Caco-2 (cell line): ENCODE measurements at regions not wholly inside any gene's neighbourhood (a gene's known extent, or its start where the extent isn't known, plus 50 kb on each side); places are given as distances from the start of the nearest gene placed in this dataset.

ENCODE experiments used
- BruUV-seq: library from RNA; stranded (reverse); fragments of 400-500 nt; replicated peaks from 2 replicates; lab custom pipeline; 2021; lab: Mats Ljungman, UMichigan
- CTCF ChIA-PET: fragments of 300-600 bp; sonication (Branson Sonifier 250); formaldehyde crosslinking; loops from one replicate; lab custom pipeline; 2022; ENCODE audit warnings: antibody characterized with exemption; lab: Charles Lee
- POLR2A ChIA-PET: fragments of 300-600 bp; sonication (Branson Sonifier 250); formaldehyde crosslinking; loops from one replicate; lab custom pipeline; 2022; ENCODE audit warnings: antibody characterized with exemption; lab: Charles Lee
- DNase-seq, 2 experiments: peaks; one replicate each; pipeline versions ENCODE4 v3.0.0 to v3.0.0-alpha.2; 2020 to 2022
- H3K27me3 ChIP-seq: replicated peaks from 2 replicates; pipeline ENCODE4 v1.6.0; 2011; ENCODE audit warnings: low read length; ENCODE audit not compliant: control insufficient read depth, insufficient read depth
- H3K36me3 ChIP-seq: 2 replicates; pipeline ENCODE4 v1.5.1; 2011; ENCODE audit warnings: low read length; ENCODE audit not compliant: control insufficient read depth, insufficient read depth
- H3K4me1 ChIP-seq: fragments of 250-450 bp; sonication (Bioruptor Pico); 2 replicates; pipeline ENCODE4 v1.5.1; 2020; ENCODE audit warnings: mild to moderate bottlenecking
- H3K4me3 ChIP-seq: 2 replicates; pipeline ENCODE4 v1.5.1; 2011; ENCODE audit warnings: low read depth, mild to moderate bottlenecking, control low read depth, low read length
- H3K9me3 ChIP-seq: fragments of 250-450 bp; sonication (Bioruptor Pico); 2 replicates; pipeline ENCODE4 v1.5.1; 2020; ENCODE audit warnings: mild to moderate bottlenecking, moderate library complexity
- H3K27ac Mint-ChIP-seq: one replicate; pipeline ENCODE4 v1.8.0; 2022; ENCODE audit warnings: mixed read lengths; ENCODE audit not compliant: unreplicated experiment
- H3K27me3 Mint-ChIP-seq: one replicate; pipeline ENCODE4 v1.8.0; 2022; ENCODE audit warnings: mixed read lengths; ENCODE audit not compliant: insufficient read depth, unreplicated experiment
- H3K36me3 Mint-ChIP-seq: one replicate; pipeline ENCODE4 v1.8.0; 2022; ENCODE audit warnings: mild to moderate bottlenecking, mixed read lengths; ENCODE audit not compliant: insufficient read depth, unreplicated experiment
- H3K4me1 Mint-ChIP-seq: one replicate; pipeline ENCODE4 v1.8.0; 2022; ENCODE audit warnings: low read depth, mixed read lengths; ENCODE audit not compliant: unreplicated experiment
- H3K4me3 Mint-ChIP-seq: one replicate; pipeline ENCODE4 v1.8.0; 2022; ENCODE audit warnings: mild to moderate bottlenecking, moderate library complexity, mixed read lengths; ENCODE audit not compliant: unreplicated experiment
- H3K9me3 Mint-ChIP-seq: one replicate; pipeline ENCODE4 v1.8.0; 2022; ENCODE audit warnings: mixed read lengths; ENCODE audit not compliant: unreplicated experiment
- intact Hi-C: fragments of 100-400 bp; cut with micrococcal nuclease; formaldehyde crosslinking; loops from one replicate; pipeline ENCODE4 v1.10.0; 2022; ENCODE audit not compliant: unreplicated experiment
- TF ChIP-seq, protein P1 (sequence below), 2 experiments: fragments of 200-600 bp in 1 of 2; IDR thresholded peaks; 1 replicate in 1 of 2; 2 replicates in 1 of 2; pipeline versions ENCODE4 v1.5.1 to v1.8.0; 2011 to 2022; ENCODE audit warnings: antibody characterized with exemption in 1 of 2, control low read depth in 1 of 2, inconsistent platforms in 1 of 2, low read depth in 1 of 2, low read length in 1 of 2, mild to moderate bottlenecking in 1 of 2, moderate library complexity in 1 of 2; ENCODE audit not compliant: insufficient read depth in 1 of 2, severe bottlenecking in 1 of 2, unreplicated experiment in 1 of 2

DNA sequence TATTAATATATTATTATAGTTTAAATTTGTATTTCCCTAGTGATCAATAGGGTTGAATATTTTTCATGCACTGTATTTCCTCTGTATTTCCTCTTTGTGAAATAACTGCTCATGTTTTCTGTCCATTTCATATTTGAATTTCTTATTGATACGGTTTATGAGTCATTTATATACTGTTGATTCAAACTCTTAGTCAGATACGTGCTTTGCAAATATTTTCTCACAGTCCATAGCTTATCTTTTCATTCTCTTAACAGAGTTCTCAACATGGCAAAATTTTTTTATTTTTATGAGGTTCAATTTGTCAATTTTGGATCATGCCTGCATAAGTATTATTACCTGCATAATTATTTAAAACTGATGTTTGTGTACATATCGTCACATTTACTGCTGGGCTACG is 329.6 kb downstream of the HAO1 start:
- no peak overlapping the region for H3K4me3 ChIP-seq
- Mint-ChIP-seq H3K27ac (no peak overlapping the region), H3K27me3 (peaks cover 4% of the 10 kb centered on the region), H3K4me1 (no peaks in the 10 kb centered on the region), H3K4me3 (no peak overlapping the region), H3K9me3 (no peaks in the 10 kb centered on the region), H3K36me3 (no peaks in the 10 kb centered on the region)
- H3K27me3 ChIP-seq: no peaks in the 10 kb centered on the region
- TF ChIP-seq, protein P1, sequence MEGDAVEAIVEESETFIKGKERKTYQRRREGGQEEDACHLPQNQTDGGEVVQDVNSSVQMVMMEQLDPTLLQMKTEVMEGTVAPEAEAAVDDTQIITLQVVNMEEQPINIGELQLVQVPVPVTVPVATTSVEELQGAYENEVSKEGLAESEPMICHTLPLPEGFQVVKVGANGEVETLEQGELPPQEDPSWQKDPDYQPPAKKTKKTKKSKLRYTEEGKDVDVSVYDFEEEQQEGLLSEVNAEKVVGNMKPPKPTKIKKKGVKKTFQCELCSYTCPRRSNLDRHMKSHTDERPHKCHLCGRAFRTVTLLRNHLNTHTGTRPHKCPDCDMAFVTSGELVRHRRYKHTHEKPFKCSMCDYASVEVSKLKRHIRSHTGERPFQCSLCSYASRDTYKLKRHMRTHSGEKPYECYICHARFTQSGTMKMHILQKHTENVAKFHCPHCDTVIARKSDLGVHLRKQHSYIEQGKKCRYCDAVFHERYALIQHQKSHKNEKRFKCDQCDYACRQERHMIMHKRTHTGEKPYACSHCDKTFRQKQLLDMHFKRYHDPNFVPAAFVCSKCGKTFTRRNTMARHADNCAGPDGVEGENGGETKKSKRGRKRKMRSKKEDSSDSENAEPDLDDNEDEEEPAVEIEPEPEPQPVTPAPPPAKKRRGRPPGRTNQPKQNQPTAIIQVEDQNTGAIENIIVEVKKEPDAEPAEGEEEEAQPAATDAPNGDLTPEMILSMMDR (IDR thresholded peaks at IDR 0.05; ENCODE audit: insufficient read depth in 1 of 2, low read depth in 1 of 2, low read length in 1 of 2, severe bottlenecking in 1 of 2, unreplicated experiment in 1 of 2): no peak
- intact Hi-C loops: no loop called here
- no TSS peak for BruUV-seq
- DNase-seq: no peak
- H3K4me1 ChIP-seq: no peaks in the 10 kb centered on the region
- no peaks in the 10 kb centered on the region for H3K36me3 ChIP-seq
- CTCF ChIA-PET: no interaction called here
- POLR2A ChIA-PET: no interaction called here
- H3K9me3 ChIP-seq: no peaks in the 10 kb centered on the region

DNA sequence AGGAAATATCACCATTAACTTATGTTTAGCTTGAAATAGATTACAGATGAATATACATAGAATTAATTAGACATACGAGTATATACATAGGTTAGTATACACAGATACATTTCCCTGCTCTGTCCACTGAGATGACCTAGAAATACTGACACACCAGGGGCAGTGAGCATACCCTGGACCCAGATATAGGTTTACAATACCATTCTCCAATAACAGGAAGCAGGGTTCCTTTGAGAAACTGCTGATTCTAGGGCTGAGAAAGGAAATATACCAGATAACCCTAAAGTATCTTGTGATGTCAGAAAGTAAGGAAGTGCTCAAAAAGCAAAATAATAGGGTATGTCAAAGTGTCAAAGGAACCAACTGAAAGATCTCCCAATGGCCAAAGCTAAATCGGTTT is 322.5 kb downstream of the HAO1 start:
- Histone ChIP-seq H3K27me3 (no peaks in the 10 kb centered on the region), H3K4me3 (no peak overlapping the region), H3K4me1 (no peaks in the 10 kb centered on the region), H3K36me3 (no peaks in the 10 kb centered on the region), H3K9me3 (0 out of 2 replicates have a peak, but pooled peaks cover 2% of the 10 kb centered on the region)
- Mint-ChIP-seq H3K27ac (no peak overlapping the region), H3K4me1 (no peaks in the 10 kb centered on the region), H3K9me3 (no peaks in the 10 kb centered on the region), H3K27me3 (peaks cover 4% of the 10 kb centered on the region), H3K4me3 (no peak overlapping the region), H3K36me3 (no peaks in the 10 kb centered on the region)
- ChIA-PET POLR2A (no interaction called here), CTCF (no interaction called here)
- TF ChIP-seq, protein P1 (IDR thresholded peaks at IDR 0.05; ENCODE audit: insufficient read depth in 1 of 2, low read depth in 1 of 2, low read length in 1 of 2, severe bottlenecking in 1 of 2, unreplicated experiment in 1 of 2): no peak
- intact Hi-C loops: no loop called here
- BruUV-seq: no TSS peak
- no peak for DNase-seq

DNA sequence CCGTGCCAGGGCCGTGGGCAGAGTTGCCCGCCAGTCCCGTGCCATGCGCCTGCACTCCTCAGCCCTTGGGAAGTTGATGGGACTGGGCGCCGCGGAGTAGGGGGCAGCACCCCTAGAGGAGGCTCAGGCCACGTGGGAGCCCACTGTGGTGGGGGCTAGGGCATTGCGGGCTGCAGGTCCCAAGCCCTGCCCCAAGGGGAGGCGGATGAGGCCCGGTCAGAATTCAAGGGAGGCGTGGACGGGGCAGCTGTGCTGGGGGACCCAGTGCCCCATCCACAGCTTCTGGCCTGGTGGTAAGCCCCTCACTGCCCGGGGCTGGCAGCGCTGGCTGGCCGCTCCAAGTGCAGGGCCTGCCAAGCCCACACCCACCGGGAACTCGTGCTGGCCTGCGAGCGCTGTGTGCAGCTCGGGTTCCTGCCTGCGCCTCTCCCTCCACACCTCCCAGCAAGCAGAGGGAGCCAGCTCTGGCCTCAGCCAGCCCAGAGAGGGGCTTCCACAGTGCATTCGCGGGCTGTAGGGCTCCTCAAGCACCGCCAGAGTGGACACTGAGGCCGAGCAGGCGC is 317.8 kb downstream of the HAO1 start:
- ChIA-PET POLR2A (no interaction called here), CTCF (no interaction called here)
- Mint-ChIP-seq H3K4me3 (no peak overlapping the region), H3K36me3 (no peaks in the 10 kb centered on the region), H3K27me3 (peaks cover 7% of the 10 kb centered on the region), H3K9me3 (no peaks in the 10 kb centered on the region), H3K27ac (no peak overlapping the region), H3K4me1 (no peaks in the 10 kb centered on the region)
- 0 out of 2 replicates have a peak, but pooled peaks cover 5% of the 10 kb centered on the region for H3K9me3 ChIP-seq
- H3K36me3 ChIP-seq: no peaks in the 10 kb centered on the region
- no peak for DNase-seq
- TF ChIP-seq, protein P1 (IDR thresholded peaks at IDR 0.05; ENCODE audit: insufficient read depth in 1 of 2, low read depth in 1 of 2, low read length in 1 of 2, severe bottlenecking in 1 of 2, unreplicated experiment in 1 of 2): no peak
- no peaks in the 10 kb centered on the region; the same call in 1 of the 2 replicates for H3K27me3 ChIP-seq
- no TSS peak for BruUV-seq
- intact Hi-C loops: no loop called here
- H3K4me1 ChIP-seq: no peaks in the 10 kb centered on the region
- no peak overlapping the region for H3K4me3 ChIP-seq
